ENCODE measurements at regions not wholly inside any gene's neighbourhood (a gene's known extent, or its start where the extent isn't known, plus 50 kb on each side); places are given as distances from the start of the nearest gene placed in this dataset.
"Not testable (repeated sequence)": the region's sequence is repeated elsewhere in the genome, so short reads cannot be mapped to it uniquely, and the experiment has no call there.

- no peak overlapping the region for H3K4me3 ChIP-seq (ENCODE audit: low read length in 2 of 2)
- H3K9me3 ChIP-seq (ENCODE audit: control insufficient read depth in 2 of 2, low read length in 2 of 2): no peaks in the 10 kb centered on the region
- H3K36me3 ChIP-seq (ENCODE audit: control insufficient read depth in 2 of 2, insufficient read depth in 2 of 2, low read length in 2 of 2): no peaks in the 10 kb centered on the region
- H3K27me3 ChIP-seq (ENCODE audit: control insufficient read depth in 1 of 2, insufficient read depth in 2 of 2, low read length in 2 of 2): no peaks in the 10 kb centered on the region
- no peaks in the 10 kb centered on the region for H3K4me1 ChIP-seq (ENCODE audit: control insufficient read depth, insufficient read depth, low read length)
- no peak overlapping the region for H3K9ac ChIP-seq (ENCODE audit: low read length in 2 of 2)
- no peak overlapping the region for H3K27ac ChIP-seq (ENCODE audit: low read length)
These were observed 195.4 kb downstream of the BTBD3 start for GRCh38 chr20:12113075-12113467.

DNA sequence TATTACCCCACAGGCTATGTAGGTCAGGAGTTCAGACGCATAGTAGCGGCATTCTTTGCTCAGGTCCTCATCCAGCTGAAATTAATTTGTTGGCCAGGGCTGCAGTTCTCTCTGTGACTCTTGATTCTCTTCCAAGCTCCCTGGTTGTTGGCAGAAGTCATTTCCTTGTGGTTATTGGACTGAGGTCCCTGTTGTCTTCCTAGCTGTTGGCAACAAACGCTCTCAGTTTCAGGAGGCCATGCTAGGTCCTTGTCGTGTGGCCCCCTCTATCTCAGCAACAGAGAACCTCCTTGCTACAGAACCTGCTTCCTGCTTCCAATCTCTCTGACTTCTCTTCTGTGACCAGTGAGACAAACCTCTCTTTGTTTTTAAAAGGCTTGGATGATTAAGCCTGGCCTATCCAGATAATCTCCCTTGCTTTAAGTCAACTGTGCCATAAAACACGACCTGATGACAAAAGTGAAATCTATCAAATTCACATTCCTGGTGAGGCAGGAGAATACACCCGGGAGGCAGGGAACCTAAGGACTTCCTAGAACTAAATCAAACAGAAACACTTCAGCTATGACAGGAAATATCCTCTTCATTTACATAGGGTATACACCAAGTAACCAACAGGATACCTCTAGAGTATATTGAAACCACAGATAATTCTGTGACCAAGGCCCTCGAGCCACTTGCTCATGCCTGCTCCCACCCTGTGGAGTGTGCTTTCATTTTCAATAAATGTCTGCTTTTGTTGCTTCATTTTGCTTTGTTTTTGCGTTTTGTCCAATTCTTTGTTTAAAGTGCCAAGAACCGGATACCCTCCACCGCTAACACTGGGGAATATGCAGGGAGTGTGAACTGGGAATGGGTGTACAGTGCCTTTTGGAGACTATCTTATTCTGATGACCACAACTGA, 196.0 kb downstream of the BTBD3 start:
- Histone ChIP-seq H3K27me3 (ENCODE audit: control insufficient read depth in 1 of 2, insufficient read depth in 2 of 2, low read length in 2 of 2) (no peaks in the 10 kb centered on the region), H3K4me3 (ENCODE audit: low read length in 2 of 2) (no peak overlapping the region), H3K4me1 (ENCODE audit: control insufficient read depth, insufficient read depth, low read length) (no peaks in the 10 kb centered on the region), H3K9ac (ENCODE audit: low read length in 2 of 2) (no peak overlapping the region), H3K36me3 (ENCODE audit: control insufficient read depth in 2 of 2, insufficient read depth in 2 of 2, low read length in 2 of 2) (no peaks in the 10 kb centered on the region), H3K9me3 (ENCODE audit: control insufficient read depth in 2 of 2, low read length in 2 of 2) (no peaks in the 10 kb centered on the region), H3K27ac (ENCODE audit: low read length) (no peak overlapping the region)

DNA sequence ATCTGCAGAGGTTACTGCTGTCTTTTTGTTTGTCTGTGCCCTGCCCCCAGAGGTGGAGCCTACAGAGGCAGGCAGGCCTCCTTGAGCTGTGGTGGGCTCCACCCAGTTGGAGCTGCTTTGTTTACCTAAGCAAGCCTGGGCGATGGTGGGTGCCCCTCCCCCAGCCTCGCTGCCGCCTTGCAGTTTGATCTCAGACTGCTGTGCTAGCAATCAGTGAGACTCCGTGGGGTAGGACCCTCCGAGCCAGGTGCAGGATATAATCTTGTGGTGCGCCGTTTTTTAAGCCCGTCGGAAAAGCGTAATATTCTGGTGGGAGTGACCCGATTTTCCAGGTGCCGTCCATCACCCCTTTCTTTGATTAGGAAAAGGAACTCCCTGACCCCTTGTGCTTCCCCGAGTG, 211.4 kb downstream of the BTBD3 start:
- not testable (repeated sequence) for H3K4me3 ChIP-seq (ENCODE audit: low read length in 2 of 2); H3K9ac ChIP-seq (ENCODE audit: low read length in 2 of 2); H3K27ac ChIP-seq (ENCODE audit: low read length); H3K9me3 ChIP-seq (ENCODE audit: control insufficient read depth in 2 of 2, low read length in 2 of 2); H3K36me3 ChIP-seq (ENCODE audit: control insufficient read depth in 2 of 2, insufficient read depth in 2 of 2, low read length in 2 of 2); H3K27me3 ChIP-seq (ENCODE audit: control insufficient read depth in 1 of 2, insufficient read depth in 2 of 2, low read length in 2 of 2); H3K4me1 ChIP-seq (ENCODE audit: control insufficient read depth, insufficient read depth, low read length)

DNA sequence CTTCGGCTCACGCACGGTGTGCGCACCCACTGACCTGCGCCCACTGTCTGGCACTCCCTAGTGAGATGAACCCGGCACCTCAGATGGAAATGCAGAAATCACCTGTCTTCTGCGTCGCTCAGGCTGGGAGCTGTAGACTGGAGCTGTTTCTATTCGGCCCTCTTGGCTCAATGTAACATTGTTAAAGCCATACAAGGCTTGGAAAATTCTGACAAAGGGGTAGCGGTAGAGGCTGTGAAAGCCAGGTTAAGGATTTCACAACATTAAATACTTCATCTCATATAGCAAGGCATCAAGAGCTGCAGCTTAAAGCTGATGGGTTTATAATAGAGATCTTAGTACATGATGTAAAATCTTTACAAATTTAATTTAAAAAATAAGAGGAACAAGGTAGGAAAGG, 211.8 kb downstream of the BTBD3 start:
- H3K27ac ChIP-seq (ENCODE audit: low read length); H3K9me3 ChIP-seq (ENCODE audit: control insufficient read depth in 2 of 2, low read length in 2 of 2); H3K27me3 ChIP-seq (ENCODE audit: control insufficient read depth in 1 of 2, insufficient read depth in 2 of 2, low read length in 2 of 2); H3K36me3 ChIP-seq (ENCODE audit: control insufficient read depth in 2 of 2, insufficient read depth in 2 of 2, low read length in 2 of 2); H3K4me1 ChIP-seq (ENCODE audit: control insufficient read depth, insufficient read depth, low read length); H3K4me3 ChIP-seq (ENCODE audit: low read length in 2 of 2); H3K9ac ChIP-seq (ENCODE audit: low read length in 2 of 2): not testable (repeated sequence)

GRCh38 chr20:12130781-12131180, 213.1 kb downstream of the BTBD3 start:
- Histone ChIP-seq H3K36me3 (ENCODE audit: control insufficient read depth in 2 of 2, insufficient read depth in 2 of 2, low read length in 2 of 2) (no peaks in the 10 kb centered on the region), H3K9ac (ENCODE audit: low read length in 2 of 2) (no peak overlapping the region), H3K27me3 (ENCODE audit: control insufficient read depth in 1 of 2, insufficient read depth in 2 of 2, low read length in 2 of 2) (no peaks in the 10 kb centered on the region), H3K27ac (ENCODE audit: low read length) (no peak overlapping the region), H3K9me3 (ENCODE audit: control insufficient read depth in 2 of 2, low read length in 2 of 2) (no peaks in the 10 kb centered on the region), H3K4me3 (ENCODE audit: low read length in 2 of 2) (no peak overlapping the region), H3K4me1 (ENCODE audit: control insufficient read depth, insufficient read depth, low read length) (no peaks in the 10 kb centered on the region)

- Histone ChIP-seq H3K4me3 (ENCODE audit: low read length in 2 of 2) (no peak overlapping the region), H3K27me3 (ENCODE audit: control insufficient read depth in 1 of 2, insufficient read depth in 2 of 2, low read length in 2 of 2) (no peaks in the 10 kb centered on the region), H3K27ac (ENCODE audit: low read length) (no peak overlapping the region), H3K9me3 (ENCODE audit: control insufficient read depth in 2 of 2, low read length in 2 of 2) (no peaks in the 10 kb centered on the region), H3K9ac (ENCODE audit: low read length in 2 of 2) (no peak overlapping the region), H3K4me1 (ENCODE audit: control insufficient read depth, insufficient read depth, low read length) (no peaks in the 10 kb centered on the region), H3K36me3 (ENCODE audit: control insufficient read depth in 2 of 2, insufficient read depth in 2 of 2, low read length in 2 of 2) (no peaks in the 10 kb centered on the region)
These were observed 215.9 kb downstream of the BTBD3 start for GRCh38 chr20:12133553-12133952.

DNA sequence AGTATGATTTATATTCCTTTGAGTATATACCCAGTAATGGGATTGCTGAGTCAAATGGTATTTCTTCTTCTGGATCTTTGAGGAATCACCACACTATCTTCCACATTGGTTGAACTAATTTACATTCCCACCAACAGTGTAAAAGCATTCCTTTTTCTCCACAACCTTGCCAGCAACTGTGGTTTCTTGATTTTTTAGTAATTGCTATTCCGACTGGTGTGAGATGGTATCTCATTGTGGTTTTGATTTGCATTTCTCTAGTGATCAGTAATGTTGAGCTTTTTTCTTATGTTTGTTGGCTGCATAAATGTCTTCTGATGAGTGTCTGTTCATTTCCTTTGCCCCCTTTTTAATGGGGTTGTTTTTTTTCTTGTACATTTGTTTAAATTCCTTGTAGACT, 228.3 kb downstream of the BTBD3 start:
- not testable (repeated sequence) for H3K27me3 ChIP-seq (ENCODE audit: control insufficient read depth in 1 of 2, insufficient read depth in 2 of 2, low read length in 2 of 2); H3K27ac ChIP-seq (ENCODE audit: low read length); H3K36me3 ChIP-seq (ENCODE audit: control insufficient read depth in 2 of 2, insufficient read depth in 2 of 2, low read length in 2 of 2); H3K4me3 ChIP-seq (ENCODE audit: low read length in 2 of 2); H3K9me3 ChIP-seq (ENCODE audit: control insufficient read depth in 2 of 2, low read length in 2 of 2); H3K9ac ChIP-seq (ENCODE audit: low read length in 2 of 2); H3K4me1 ChIP-seq (ENCODE audit: control insufficient read depth, insufficient read depth, low read length)

- no peak overlapping the region for H3K4me3 ChIP-seq (ENCODE audit: low read length in 2 of 2)
- no peaks in the 10 kb centered on the region for H3K36me3 ChIP-seq (ENCODE audit: control insufficient read depth in 2 of 2, insufficient read depth in 2 of 2, low read length in 2 of 2)
- H3K9ac ChIP-seq (ENCODE audit: low read length in 2 of 2): no peak overlapping the region
- no peak overlapping the region for H3K27ac ChIP-seq (ENCODE audit: low read length)
- H3K27me3 ChIP-seq (ENCODE audit: control insufficient read depth in 1 of 2, insufficient read depth in 2 of 2, low read length in 2 of 2): no peaks in the 10 kb centered on the region
- H3K9me3 ChIP-seq (ENCODE audit: control insufficient read depth in 2 of 2, low read length in 2 of 2): peaks cover 0 to 3% of the 10 kb centered on the region in 2 donors
- no peaks in the 10 kb centered on the region for H3K4me1 ChIP-seq (ENCODE audit: control insufficient read depth, insufficient read depth, low read length)
These were observed 235.3 kb downstream of the BTBD3 start for GRCh38 chr20:12152996-12153395.

GRCh38 chr20:12153628-12154027, 235.9 kb downstream of the BTBD3 start:
- Histone ChIP-seq H3K36me3 (ENCODE audit: control insufficient read depth in 2 of 2, insufficient read depth in 2 of 2, low read length in 2 of 2) (no peaks in the 10 kb centered on the region), H3K27ac (ENCODE audit: low read length) (no peak overlapping the region), H3K4me1 (ENCODE audit: control insufficient read depth, insufficient read depth, low read length) (no peaks in the 10 kb centered on the region), H3K4me3 (ENCODE audit: low read length in 2 of 2) (no peak overlapping the region), H3K9ac (ENCODE audit: low read length in 2 of 2) (no peak overlapping the region), H3K27me3 (ENCODE audit: control insufficient read depth in 1 of 2, insufficient read depth in 2 of 2, low read length in 2 of 2) (no peaks in the 10 kb centered on the region), H3K9me3 (ENCODE audit: control insufficient read depth in 2 of 2, low read length in 2 of 2) (peaks cover 0 to 3% of the 10 kb centered on the region in 2 donors)

- no peak overlapping the region for H3K27ac ChIP-seq (ENCODE audit: low read length)
- no peaks in the 10 kb centered on the region for H3K4me1 ChIP-seq (ENCODE audit: control insufficient read depth, insufficient read depth, low read length)
- no peak overlapping the region for H3K9ac ChIP-seq (ENCODE audit: low read length in 2 of 2)
- H3K4me3 ChIP-seq (ENCODE audit: low read length in 2 of 2): no peak overlapping the region
- H3K27me3 ChIP-seq (ENCODE audit: control insufficient read depth in 1 of 2, insufficient read depth in 2 of 2, low read length in 2 of 2): no peaks in the 10 kb centered on the region
- no peaks in the 10 kb centered on the region for H3K36me3 ChIP-seq (ENCODE audit: control insufficient read depth in 2 of 2, insufficient read depth in 2 of 2, low read length in 2 of 2)
- H3K9me3 ChIP-seq (ENCODE audit: control insufficient read depth in 2 of 2, low read length in 2 of 2): peaks cover 0 to 3% of the 10 kb centered on the region in 2 donors
These were observed 238.6 kb downstream of the BTBD3 start for GRCh38 chr20:12156252-12156651.

DNA sequence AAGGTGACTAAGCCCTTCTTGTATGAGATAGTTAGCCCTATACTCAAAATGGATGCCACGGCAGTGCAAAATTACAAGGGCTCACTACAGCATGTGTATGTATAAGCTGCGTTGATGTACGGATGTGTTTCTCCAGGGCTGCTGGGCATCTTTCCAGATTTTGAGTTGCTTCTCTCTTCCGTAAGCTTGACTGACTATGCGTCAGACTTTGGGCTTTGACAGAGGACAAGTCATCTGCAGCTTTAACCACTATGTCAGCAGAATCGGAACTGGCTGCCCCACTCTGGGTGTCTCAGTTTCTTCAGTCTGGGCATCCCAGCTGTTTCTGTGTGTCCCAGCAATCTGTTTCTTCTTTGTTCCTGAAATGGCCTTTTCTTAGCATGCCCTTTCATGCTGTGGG, 241.6 kb downstream of the BTBD3 start:
- Histone ChIP-seq H3K36me3 (ENCODE audit: control insufficient read depth in 2 of 2, insufficient read depth in 2 of 2, low read length in 2 of 2) (no peaks in the 10 kb centered on the region), H3K27ac (ENCODE audit: low read length) (no peak overlapping the region), H3K4me3 (ENCODE audit: low read length in 2 of 2) (no peak overlapping the region), H3K27me3 (ENCODE audit: control insufficient read depth in 1 of 2, insufficient read depth in 2 of 2, low read length in 2 of 2) (no peaks in the 10 kb centered on the region), H3K9me3 (ENCODE audit: control insufficient read depth in 2 of 2, low read length in 2 of 2) (peaks cover 0 to 3% of the 10 kb centered on the region in 2 donors), H3K4me1 (ENCODE audit: control insufficient read depth, insufficient read depth, low read length) (no peaks in the 10 kb centered on the region), H3K9ac (ENCODE audit: low read length in 2 of 2) (no peak overlapping the region)
